ENCODE measurements at regions not wholly inside any gene's neighbourhood (a gene's known extent, or its start where the extent isn't known, plus 50 kb on each side); places are given as distances from the start of the nearest gene placed in this dataset.
A peak's percentile ranks its signal among the peaks of the same experiment; 100 is the strongest.

DNA sequence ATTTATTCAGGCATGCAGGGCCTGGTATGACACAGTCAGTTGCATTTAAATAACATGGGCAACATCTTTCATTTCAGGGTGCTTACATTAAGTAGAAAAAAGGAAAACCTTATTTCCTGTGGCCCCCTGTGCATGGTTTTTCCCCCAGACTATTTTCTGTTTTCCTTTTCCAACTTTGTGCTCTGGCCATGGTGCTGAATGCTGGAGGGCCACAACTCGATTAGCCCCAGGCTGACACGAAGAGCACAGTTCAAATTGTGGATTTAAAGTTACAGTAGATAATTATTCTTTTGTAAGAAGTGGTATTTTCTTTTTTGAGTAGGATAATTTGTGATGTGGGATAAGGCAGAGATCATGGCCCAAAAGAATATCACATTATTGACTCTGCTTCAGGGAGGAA is 332.0 kb downstream of the HAO1 start:
- ChIA-PET POLR2A (no interaction called here), CTCF (no interaction called here)
- DNase-seq (ENCODE audit: low read depth, low spot score): no peak
- H3K9me3 ChIP-seq (ENCODE audit: control insufficient read depth, insufficient read depth, low read depth, low read length): 0 out of 2 replicates have a peak, but pooled peaks cover 2% of the 10 kb centered on the region
- no peaks in the 10 kb centered on the region for H3K36me3 ChIP-seq (ENCODE audit: control insufficient read depth, insufficient read depth, low read length)
- no peaks in the 10 kb centered on the region for H3K27me3 ChIP-seq (ENCODE audit: control insufficient read depth, insufficient read depth, low read length)
- in situ Hi-C loops (cut with HindIII; ENCODE audit: low pct_unique_long_range_greater_than_20kb, low sequenced_read_pairs): no loop called here
- intact Hi-C loops (cut with micrococcal nuclease; ENCODE audit: unreplicated experiment): no loop called here
- TF ChIP-seq REST (IDR thresholded peaks at IDR 0.05; ENCODE audit: insufficient read depth in 1 of 2, low read depth in 2 of 2, low read length in 1 of 2) (peak; percentile 76 to 80; a peak in 3 of 4 replicates), POLR2AphosphoS5 (IDR thresholded peaks at IDR 0.05; ENCODE audit: low read depth, low read length) (no peak)
- no peak for ATAC-seq
- no TSS peak for BruUV-seq (replicated peaks)
- H3K4me3 ChIP-seq (ENCODE audit: low read depth in 2 of 2, low read length in 2 of 2): no peak overlapping the region
- no peaks in the 10 kb centered on the region for H3K4me1 ChIP-seq (ENCODE audit: control insufficient read depth, insufficient read depth, low read length)
- H3K27ac ChIP-seq (ENCODE audit: low read length): no peak overlapping the region

DNA sequence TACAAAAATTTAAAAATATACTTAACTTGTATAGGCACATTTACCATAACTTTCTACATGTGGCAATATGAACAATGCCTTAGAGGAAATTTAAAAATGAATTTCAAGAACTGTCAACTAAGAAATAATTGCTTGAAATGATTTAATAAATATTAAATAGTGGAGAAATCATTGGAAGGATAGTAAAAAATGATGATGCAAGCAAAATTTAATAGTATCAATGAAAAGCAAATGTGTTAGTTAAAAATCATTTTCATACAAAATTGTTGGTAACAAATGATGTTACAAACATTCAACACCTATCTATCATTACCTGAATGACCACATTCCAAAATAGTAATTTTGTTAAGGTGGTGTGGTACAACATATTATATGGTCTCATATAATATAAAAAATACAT is 331.0 kb downstream of the HAO1 start:
- intact Hi-C loops (cut with micrococcal nuclease; ENCODE audit: unreplicated experiment): no loop called here
- Histone ChIP-seq H3K4me1 (ENCODE audit: control insufficient read depth, insufficient read depth, low read length) (no peaks in the 10 kb centered on the region), H3K36me3 (ENCODE audit: control insufficient read depth, insufficient read depth, low read length) (no peaks in the 10 kb centered on the region), H3K27me3 (ENCODE audit: control insufficient read depth, insufficient read depth, low read length) (no peaks in the 10 kb centered on the region), H3K4me3 (ENCODE audit: low read depth in 2 of 2, low read length in 2 of 2) (no peak overlapping the region), H3K9me3 (ENCODE audit: control insufficient read depth, insufficient read depth, low read depth, low read length) (0 out of 2 replicates have a peak, but pooled peaks cover 2% of the 10 kb centered on the region), H3K27ac (ENCODE audit: low read length) (no peak overlapping the region)
- TF ChIP-seq SIN3A (IDR thresholded peaks at IDR 0.05; ENCODE audit: borderline replicate concordance, insufficient read depth, low read depth, low read length) (no peak), POLR2AphosphoS5 (IDR thresholded peaks at IDR 0.05; ENCODE audit: low read depth, low read length) (no peak), REST (IDR thresholded peaks at IDR 0.05; ENCODE audit: insufficient read depth in 1 of 2, low read depth in 2 of 2, low read length in 1 of 2) (no peak), TCF7L2 (IDR thresholded peaks at IDR 0.05; ENCODE audit: low read depth, low read length) (no peak)
- TF ChIP-seq, protein P1, sequence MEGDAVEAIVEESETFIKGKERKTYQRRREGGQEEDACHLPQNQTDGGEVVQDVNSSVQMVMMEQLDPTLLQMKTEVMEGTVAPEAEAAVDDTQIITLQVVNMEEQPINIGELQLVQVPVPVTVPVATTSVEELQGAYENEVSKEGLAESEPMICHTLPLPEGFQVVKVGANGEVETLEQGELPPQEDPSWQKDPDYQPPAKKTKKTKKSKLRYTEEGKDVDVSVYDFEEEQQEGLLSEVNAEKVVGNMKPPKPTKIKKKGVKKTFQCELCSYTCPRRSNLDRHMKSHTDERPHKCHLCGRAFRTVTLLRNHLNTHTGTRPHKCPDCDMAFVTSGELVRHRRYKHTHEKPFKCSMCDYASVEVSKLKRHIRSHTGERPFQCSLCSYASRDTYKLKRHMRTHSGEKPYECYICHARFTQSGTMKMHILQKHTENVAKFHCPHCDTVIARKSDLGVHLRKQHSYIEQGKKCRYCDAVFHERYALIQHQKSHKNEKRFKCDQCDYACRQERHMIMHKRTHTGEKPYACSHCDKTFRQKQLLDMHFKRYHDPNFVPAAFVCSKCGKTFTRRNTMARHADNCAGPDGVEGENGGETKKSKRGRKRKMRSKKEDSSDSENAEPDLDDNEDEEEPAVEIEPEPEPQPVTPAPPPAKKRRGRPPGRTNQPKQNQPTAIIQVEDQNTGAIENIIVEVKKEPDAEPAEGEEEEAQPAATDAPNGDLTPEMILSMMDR (IDR thresholded peaks at IDR 0.05): no peak
- no TSS peak for BruUV-seq (replicated peaks)
- ChIA-PET CTCF (no interaction called here), POLR2A (no interaction called here)
- in situ Hi-C loops (cut with HindIII; ENCODE audit: low pct_unique_long_range_greater_than_20kb, low sequenced_read_pairs): no loop called here
- DNase-seq (ENCODE audit: low read depth, low spot score) (no peak), ATAC-seq (no peak)

All from Panc1 (cell line).